HepG2 (cell line): ENCODE measurements at regions not wholly inside any gene's neighbourhood (a gene's known extent, or its start where the extent isn't known, plus 50 kb on each side); places are given as distances from the start of the nearest gene placed in this dataset.
A peak's percentile ranks its signal among the peaks of the same experiment; 100 is the strongest.

Source experiments
- ATAC-seq: fragments of 200-7000 bp; cut with Tn5 transposase; 3 replicates; pipeline ENCODE4 v1.9.1; 2020; ENCODE audit warnings: mild to moderate bottlenecking, moderate library complexity
- BruUV-seq: library from RNA; stranded (reverse); fragments of 400-500 nt; replicated peaks from 2 replicates; lab custom pipeline; 2021; lab: Mats Ljungman, UMichigan
- CTCF ChIA-PET: fragments of 300-600 bp; formaldehyde crosslinking; extraction: SDS; loops from one replicate; lab custom pipeline; 2021; ENCODE audit warnings: low total read pairs, inconsistent platforms, low intra/inter-chr PET ratio; lab: Yijun Ruan, JAX
- POLR2A ChIA-PET: fragments of 350-600 bp; sonication (Branson Sonifier 250); formaldehyde crosslinking; loops from one replicate; lab custom pipeline; 2020; ENCODE audit warnings: antibody characterized with exemption, inconsistent platforms; lab: Yijun Ruan, JAX
- DNase-seq: peaks from one replicate; pipeline ENCODE4 v3.0.0-alpha.2; 2015; ENCODE audit warnings: low spot score
- FAIRE-seq: peaks from 3 replicates; lab custom pipeline; 2011; peaks lifted over from hg19 to GRCh38; lab: Jason Lieb, UNC
- H2AFZ ChIP-seq: one replicate; pipeline ENCODE4 v1.6.1; 2011; ENCODE audit warnings: low read length, inconsistent platforms
- H3K27ac ChIP-seq: fragments of 300-600 bp; 3 replicates; pipeline ENCODE4 v1.8.0; 2011; ENCODE audit warnings: mixed run types, mild to moderate bottlenecking, mixed read lengths, low read length, inconsistent platforms; ENCODE audit not compliant: insufficient read depth; ENCODE audit errors: extremely low read length
- H3K27me3 ChIP-seq, 2 experiments: fragments of 200-600 bp in 1 of 2; 2 replicates in 1 of 2; 3 replicates in 1 of 2; pipeline versions ENCODE4 v1.6.0 to v1.8.0; 2011; ENCODE audit warnings: low read length in 2 of 2, mild to moderate bottlenecking in 2 of 2, moderate library complexity in 2 of 2, inconsistent platforms in 1 of 2; ENCODE audit not compliant: insufficient read depth in 2 of 2, control insufficient read depth in 1 of 2
- H3K36me3 ChIP-seq, 2 experiments: fragments of 200-600 bp in 1 of 2; replicated peaks in 1 of 2; 2 replicates in 1 of 2; 3 replicates in 1 of 2; pipeline versions ENCODE4 v1.5.1 to v1.8.0; 2011; ENCODE audit warnings: low read length in 2 of 2, inconsistent platforms in 1 of 2; ENCODE audit not compliant: insufficient read depth in 2 of 2, control insufficient read depth in 1 of 2
- H3K4me1 ChIP-seq: 2 replicates; pipeline ENCODE4 v1.5.1; 2012; ENCODE audit warnings: low read length, inconsistent platforms; ENCODE audit not compliant: insufficient read depth
- H3K4me2 ChIP-seq: 2 replicates; pipeline ENCODE4 v1.6.0; 2011; ENCODE audit warnings: low read depth, low read length, inconsistent platforms
- H3K4me3 ChIP-seq, 3 experiments: fragments of 200-600 bp in 1 of 3; sonication (generic), shearing (Covaris generic) in 1 of 3; replicated peaks in 1 of 3; 2 replicates each; pipeline ENCODE4 v1.5.1; 2011 to 2016; ENCODE audit warnings: low read length in 3 of 3, inconsistent platforms in 2 of 3, low read depth in 2 of 3, mild to moderate bottlenecking in 2 of 3, control low read depth in 1 of 3, mixed read lengths in 1 of 3; ENCODE audit not compliant: insufficient read depth in 1 of 3
- H3K79me2 ChIP-seq: one replicate; pipeline ENCODE4 v1.6.1; 2011; ENCODE audit warnings: low read length, inconsistent platforms; ENCODE audit not compliant: insufficient read depth
- H3K9ac ChIP-seq: 2 replicates; pipeline ENCODE4 v1.6.0; 2011; ENCODE audit warnings: mild to moderate bottlenecking, low read depth, low read length, inconsistent platforms; ENCODE audit not compliant: insufficient read depth
- H3K9me3 ChIP-seq: 2 replicates; pipeline ENCODE4 v1.5.1; 2012; ENCODE audit warnings: mild to moderate bottlenecking, low read length
- H4K20me1 ChIP-seq: 2 replicates; pipeline ENCODE4 v1.6.0; 2011; ENCODE audit warnings: inconsistent platforms, mild to moderate bottlenecking, low read length, moderate library complexity; ENCODE audit not compliant: insufficient read depth
- ATF7 ChIP-seq, 2 experiments: fragments of 450-650 bp in 1 of 2; sonication (generic) in 1 of 2; formaldehyde crosslinking in 1 of 2; IDR thresholded peaks; 2 replicates each; pipeline versions ENCODE4 v1.4.0 to v1.6.1; 2016 to 2020; ENCODE audit warnings: antibody characterized with exemption in 1 of 2, mild to moderate bottlenecking in 1 of 2, missing genetic modification reagents in 1 of 2
- BORCS8-MEF2B ChIP-seq: sonication (generic); formaldehyde crosslinking; IDR thresholded peaks from 2 replicates; pipeline ENCODE4 v1.8.0; 2022; ENCODE audit warnings: mild to moderate bottlenecking, missing genetic modification reagents
- CEBPZ ChIP-seq: IDR thresholded peaks from 2 replicates; pipeline ENCODE4 v1.6.1; 2012; ENCODE audit warnings: low read length, improper control_type of control experiment
- DRAP1 ChIP-seq: IDR thresholded peaks from 2 replicates; pipeline ENCODE4 v1.6.1; 2016; ENCODE audit warnings: missing genetic modification reagents, missing compliant biosample characterization
- FOXC1 ChIP-seq: sonication (generic); formaldehyde crosslinking; IDR thresholded peaks from 2 replicates; pipeline ENCODE4 v1.8.0; 2022; ENCODE audit warnings: mild to moderate bottlenecking, missing genetic modification reagents, borderline replicate concordance
- KLF13 ChIP-seq: sonication (generic); formaldehyde crosslinking; IDR thresholded peaks from 2 replicates; pipeline ENCODE4 v1.4.0; 2020; ENCODE audit warnings: mild to moderate bottlenecking, missing genetic modification reagents
- MAF1 ChIP-seq: sonication (generic); formaldehyde crosslinking; IDR thresholded peaks from 2 replicates; pipeline ENCODE4 v1.5.0; 2020; ENCODE audit warnings: missing genetic modification reagents, borderline replicate concordance
- MAFF ChIP-seq: IDR thresholded peaks from 2 replicates; pipeline ENCODE4 v1.6.1; 2011; ENCODE audit warnings: low read depth, low read length, improper control_type of control experiment
- NCOA5 ChIP-seq: sonication (generic); formaldehyde crosslinking; IDR thresholded peaks from 2 replicates; pipeline ENCODE4 v1.4.0; 2020; ENCODE audit warnings: missing genetic modification reagents
- NFIC ChIP-seq: IDR thresholded peaks from 2 replicates; pipeline ENCODE4 v1.6.1; 2012; ENCODE audit warnings: mild to moderate bottlenecking, low read length, inconsistent platforms
- RAD21 ChIP-seq: fragments of 450-650 bp; formaldehyde crosslinking; IDR thresholded peaks from 2 replicates; pipeline ENCODE4 v1.5.0; 2020; ENCODE audit warnings: mild to moderate bottlenecking
- SAP130 ChIP-seq: IDR thresholded peaks from 2 replicates; pipeline ENCODE4 v1.6.1; 2016; ENCODE audit warnings: low read depth
- SNAI1 ChIP-seq: sonication (generic); formaldehyde crosslinking; IDR thresholded peaks from 2 replicates; pipeline ENCODE4 v1.5.0; 2020; ENCODE audit warnings: mild to moderate bottlenecking, missing genetic modification reagents, borderline replicate concordance
- TP53 ChIP-seq: sonication (generic); formaldehyde crosslinking; conservative IDR thresholded peaks from 2 replicates; pipeline ENCODE4 v1.4.0; 2020; ENCODE audit warnings: missing genetic modification reagents
- YEATS2 ChIP-seq: sonication (generic); formaldehyde crosslinking; IDR thresholded peaks from 2 replicates; pipeline ENCODE4 v1.4.0; 2020; ENCODE audit warnings: missing genetic modification reagents, borderline replicate concordance
- ZFP82 ChIP-seq: sonication (generic); formaldehyde crosslinking; IDR thresholded peaks from 2 replicates; pipeline ENCODE4 v1.5.1; 2020; ENCODE audit warnings: mild to moderate bottlenecking, missing genetic modification reagents, borderline replicate concordance
- ZNF432 ChIP-seq: sonication (generic); formaldehyde crosslinking; IDR thresholded peaks from 2 replicates; pipeline ENCODE4 v1.5.0; 2020; ENCODE audit warnings: missing genetic modification reagents, mild to moderate bottlenecking, borderline replicate concordance
- ZNF44 ChIP-seq: sonication (generic); formaldehyde crosslinking; IDR thresholded peaks from 2 replicates; pipeline ENCODE4 v1.5.1; 2020; ENCODE audit warnings: mild to moderate bottlenecking, missing genetic modification reagents
- ZNF446 ChIP-seq: sonication (generic); formaldehyde crosslinking; IDR thresholded peaks from 2 replicates; pipeline ENCODE4 v1.5.0; 2020; ENCODE audit warnings: mild to moderate bottlenecking, missing genetic modification reagents
- ZNF503 ChIP-seq: sonication (generic); formaldehyde crosslinking; IDR thresholded peaks from 2 replicates; pipeline ENCODE4 v1.4.0; 2020; ENCODE audit warnings: missing genetic modification reagents
- WGBS: methylation state at CpG from one replicate; pipeline ENCODE4 v1.1.6; 2017; ENCODE audit warnings: low lambda C conversion rate; 5-methylcytosine and 5-hydroxymethylcytosine counted together
- in situ Hi-C: cut with HindIII; loops from 2 replicates; pipeline ENCODE4 v1.10.0; 2017; ENCODE audit warnings: low pct_unique_long_range_greater_than_20kb; ENCODE audit not compliant: extremely low pct_ligation_motif_present
- intact Hi-C: fragments of 100-400 bp; cut with micrococcal nuclease; formaldehyde crosslinking; loops from one replicate; pipeline ENCODE4 v1.10.0; 2022; ENCODE audit not compliant: unreplicated experiment

GRCh38 chr2:143950704-143951103, 569.2 kb downstream of the ZEB2 start (continued):
- no peak for TF ChIP-seq MAF1 (CRISPR knock-in tag)
- no peak for TF ChIP-seq SAP130 (CRISPR knock-in tag)
- TF ChIP-seq RAD21 (CRISPR knock-in tag), result no peak
- peak; percentile 82 for TF ChIP-seq MAFF
- no peak for TF ChIP-seq ZNF432 (CRISPR knock-in tag)
- TF ChIP-seq ZNF44, result no peak

GRCh38 chr2:143949121-143949848, 570.6 kb downstream of the ZEB2 start:
- H2AFZ ChIP-seq, result no peak overlapping the region
- H3K4me2 ChIP-seq, result no peak overlapping the region
- ChIA-PET CTCF (no interaction called here), POLR2A (no interaction called here)
- no peaks in the 10 kb centered on the region for H3K79me2 ChIP-seq
- H3K36me3 ChIP-seq, result no peaks in the 10 kb centered on the region
- no TSS peak for BruUV-seq
- no peaks in the 10 kb centered on the region for H3K4me1 ChIP-seq
- ATAC-seq (no peak), FAIRE-seq (no peak), DNase-seq (no peak)
- no peak overlapping the region for H3K9ac ChIP-seq
- intact Hi-C loops, result no loop called here
- H3K9me3 ChIP-seq, result no peaks in the 10 kb centered on the region
- no peak overlapping the region for H3K4me3 ChIP-seq
- H3K27ac ChIP-seq, result no peak overlapping the region
- no peaks in the 10 kb centered on the region for H3K27me3 ChIP-seq
- in situ Hi-C loops, result no loop called here
- H4K20me1 ChIP-seq, result no peaks in the 10 kb centered on the region
- 77% methylated on average over 3 of the region's 3 CpGs for WGBS
- TF ChIP-seq NFIC, result no peak
- TF ChIP-seq NCOA5 (CRISPR knock-in tag), result no peak
- TF ChIP-seq ZNF503 (CRISPR knock-in tag), result no peak
- TF ChIP-seq CEBPZ, result no peak
- TF ChIP-seq BORCS8-MEF2B (CRISPR knock-in tag), result no peak
- no peak for TF ChIP-seq YEATS2 (CRISPR knock-in tag)
- no peak for TF ChIP-seq ATF7 (IDR thresholded peaks at IDR 0.05)
- TF ChIP-seq ATF7 (CRISPR knock-in tag; IDR thresholded peaks at IDR 0.05), result no peak
- no peak for TF ChIP-seq TP53 (CRISPR knock-in tag)
- TF ChIP-seq ZNF446 (CRISPR knock-in tag), result no peak
- TF ChIP-seq DRAP1 (CRISPR knock-in tag), result no peak
- no peak for TF ChIP-seq SNAI1 (CRISPR knock-in tag)
- TF ChIP-seq FOXC1 (CRISPR knock-in tag), result no peak
- TF ChIP-seq KLF13 (CRISPR knock-in tag), result no peak
- no peak for TF ChIP-seq ZFP82 (CRISPR knock-in tag)
